GM19043 (cell line): ENCODE measurements at regions not wholly inside any gene's neighbourhood (a gene's known extent, or its start where the extent isn't known, plus 50 kb on each side); places are given as distances from the start of the nearest gene placed in this dataset.
"Not testable (repeated sequence)": the region's sequence is repeated elsewhere in the genome, so short reads cannot be mapped to it uniquely, and the experiment has no call there.

ENCODE experiments used
- ATAC-seq: cut with Tn5 transposase; IDR thresholded peaks from one replicate; pipeline ENCODE4 v1.9.1; 2021; ENCODE audit warnings: low read depth; ENCODE audit not compliant: unreplicated experiment

- ATAC-seq: no peak
Measured at GRCh38 chr20:48219306-48219705, 434.0 kb upstream of the SULF2 start.

DNA sequence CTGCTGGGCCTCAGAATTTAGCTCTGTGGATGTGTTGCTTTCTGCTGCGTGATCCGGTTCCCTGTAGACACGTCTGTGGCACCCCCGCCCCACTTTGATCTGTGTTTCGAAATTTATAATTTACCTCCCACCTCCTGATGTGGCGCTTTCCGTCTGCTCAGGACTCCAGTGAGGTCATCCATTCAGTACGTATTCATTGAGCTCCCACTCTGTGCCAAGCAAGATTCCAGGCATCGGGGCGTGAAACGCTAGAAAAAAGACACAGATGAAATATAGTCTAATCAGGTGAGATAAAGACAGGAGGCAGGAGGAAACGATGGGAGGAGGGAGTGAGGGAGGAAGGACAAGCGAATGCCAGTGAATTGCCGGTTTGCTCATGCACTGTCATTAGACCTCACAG is 431.9 kb upstream of the SULF2 start:
- no peak for ATAC-seq

DNA sequence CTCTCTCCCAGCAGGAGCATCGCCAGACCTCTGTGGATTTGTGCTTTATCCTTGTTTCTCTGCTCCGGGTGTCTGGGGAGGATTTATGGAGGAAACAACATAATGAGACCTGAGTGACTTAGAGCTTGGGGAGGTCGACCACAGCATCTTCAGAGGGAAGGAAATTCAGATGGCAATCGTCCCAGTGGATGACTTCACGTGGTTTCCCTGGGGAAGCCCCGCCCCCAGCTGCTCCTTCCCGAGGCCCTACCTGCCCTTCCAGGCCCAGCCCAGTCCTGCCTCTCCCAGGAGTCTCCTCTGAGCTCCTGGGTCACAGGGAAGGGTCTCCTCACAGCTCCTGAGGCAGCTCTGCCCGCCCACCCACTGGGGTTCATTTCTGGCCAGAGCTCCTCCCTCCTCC is 430.3 kb upstream of the SULF2 start:
- ATAC-seq: no peak

DNA sequence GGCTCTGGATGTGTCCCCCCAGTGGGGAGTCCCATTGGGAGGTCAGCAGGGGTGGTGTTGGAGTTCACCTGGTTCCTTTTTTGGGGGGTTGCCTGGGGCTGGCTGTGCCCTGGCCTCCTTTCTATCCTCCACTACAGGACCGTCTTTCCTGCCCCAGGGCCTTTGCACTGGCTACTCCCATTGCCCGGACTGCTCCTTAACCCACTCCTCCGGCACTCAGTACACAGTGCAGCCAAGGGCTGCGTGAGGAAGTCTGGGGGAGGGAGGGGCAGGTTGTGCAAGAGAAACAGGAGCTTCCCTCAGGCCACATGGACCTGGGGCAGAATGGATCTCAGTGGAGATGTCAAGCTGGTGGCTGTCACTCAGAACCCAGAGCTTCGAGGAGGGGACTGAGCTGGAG is 429.3 kb upstream of the SULF2 start:
- no peak for ATAC-seq

DNA sequence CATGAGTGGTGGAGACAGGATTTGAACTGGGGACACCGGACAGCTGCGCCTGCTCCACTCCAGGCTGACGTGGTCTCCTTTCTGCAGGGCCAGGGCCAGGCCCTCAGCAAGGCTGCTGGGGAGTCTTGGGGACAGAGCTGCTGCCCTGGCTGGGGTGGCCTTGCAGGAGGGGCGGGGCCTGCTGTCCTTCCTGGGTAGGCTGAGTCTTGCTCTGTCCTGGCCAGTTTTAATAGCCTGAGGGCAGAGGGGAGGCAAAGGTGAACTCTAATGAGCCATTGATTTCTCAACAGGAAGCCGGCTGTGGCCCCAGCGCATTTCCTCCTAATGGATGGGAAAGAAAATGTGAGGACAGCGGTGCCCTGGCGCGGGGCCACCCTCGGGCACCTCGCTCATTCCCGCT is 428.4 kb upstream of the SULF2 start:
- not testable (repeated sequence) for ATAC-seq

DNA sequence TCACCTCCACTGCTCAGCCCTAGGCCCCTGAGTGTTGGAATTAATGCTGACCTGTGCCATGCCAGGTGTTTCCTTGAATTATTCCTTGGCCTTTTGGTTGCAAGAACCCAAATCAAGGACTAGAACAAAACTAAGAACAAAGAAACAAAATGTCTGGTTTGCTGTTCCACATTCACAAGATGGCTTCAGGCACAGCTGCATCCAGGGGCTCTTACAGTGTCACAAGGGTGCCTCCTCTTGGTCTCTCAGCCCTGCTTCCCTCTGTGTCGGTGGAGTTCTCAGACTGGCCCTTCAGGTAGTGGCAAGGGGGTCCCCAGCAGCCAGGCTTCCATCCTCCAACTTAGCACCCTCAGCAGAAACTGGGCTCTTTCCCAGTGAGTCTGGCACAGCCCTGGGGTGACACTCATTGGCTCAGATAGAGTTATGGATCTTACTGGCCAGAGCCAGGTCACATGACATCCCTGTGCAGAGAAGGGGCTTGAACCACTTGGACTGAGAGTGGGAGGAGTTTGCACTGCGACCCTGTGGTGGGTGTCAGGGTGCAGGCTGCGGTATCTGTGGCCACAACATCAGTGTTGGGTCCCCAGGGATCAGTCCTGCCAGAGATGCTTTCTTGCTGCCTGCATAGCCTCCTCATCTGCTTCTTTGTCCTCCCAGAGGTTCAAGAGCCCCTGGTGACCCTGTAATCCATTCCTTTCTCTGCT is 427.7 kb upstream of the SULF2 start:
- ATAC-seq: no peak

DNA sequence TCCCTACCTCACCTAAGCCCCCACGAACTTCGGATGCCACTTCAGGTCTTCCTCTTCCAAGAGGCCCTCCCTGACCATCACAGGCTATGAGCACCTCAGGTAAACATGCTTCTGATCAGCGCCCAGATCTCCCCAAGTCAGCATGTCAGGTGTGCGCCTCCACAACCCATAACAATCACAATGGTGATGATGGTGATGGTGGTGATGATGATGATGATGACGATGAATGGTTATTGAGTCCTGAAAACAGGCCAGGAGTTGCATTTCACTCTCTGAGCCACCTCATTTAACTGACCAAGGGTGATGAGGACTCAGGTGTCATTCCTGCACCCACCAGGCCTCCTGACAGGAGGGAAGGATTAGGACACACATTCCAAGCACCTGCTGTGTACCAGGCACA is 426.6 kb upstream of the SULF2 start:
- ATAC-seq: no peak

- ATAC-seq: no peak
Measured at GRCh38 chr20:48211238-48211637, 426.0 kb upstream of the SULF2 start.

DNA sequence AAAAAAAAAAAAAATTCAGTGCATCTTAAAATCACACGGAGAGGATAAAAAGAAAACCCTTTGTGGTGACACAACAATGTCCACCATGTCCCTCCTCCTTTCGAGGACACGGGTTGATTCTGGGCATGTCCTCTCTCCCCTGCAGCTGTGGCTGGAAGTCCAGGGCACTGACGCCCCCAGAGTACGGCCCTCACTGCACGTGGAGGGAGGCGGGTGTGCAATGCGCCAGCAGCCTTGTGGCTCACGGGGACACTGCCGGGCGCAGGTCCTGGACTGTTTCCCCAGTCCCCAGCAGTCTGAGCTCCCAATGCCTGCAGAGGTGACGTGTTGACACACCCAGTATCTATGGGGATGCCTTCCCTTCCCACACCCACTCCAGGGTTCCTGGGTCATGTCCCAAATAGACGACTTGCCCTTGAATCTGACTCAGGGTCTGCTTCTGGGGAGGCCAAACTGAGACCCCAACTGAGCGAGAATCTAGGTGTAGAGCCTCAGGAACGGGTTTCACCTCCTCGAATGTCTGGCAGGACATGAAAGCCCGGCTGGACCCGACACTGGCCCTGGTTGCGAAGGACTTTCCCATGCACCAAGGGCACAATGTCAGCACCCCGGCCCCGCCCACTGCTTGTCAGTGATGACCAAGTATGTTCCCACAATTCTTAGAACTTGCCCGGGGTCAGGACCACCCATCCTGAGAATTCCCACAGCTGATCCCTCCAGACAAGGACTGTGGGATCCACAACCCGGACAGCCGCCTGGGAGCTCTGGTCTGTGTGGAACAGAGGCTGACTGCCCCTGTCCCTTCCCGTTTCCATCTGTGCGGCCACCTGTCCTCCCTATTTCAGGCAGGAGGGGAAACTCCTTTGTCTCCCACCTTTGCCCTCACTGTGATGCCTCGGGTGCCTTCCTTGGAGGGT is 425.1 kb upstream of the SULF2 start:
- ATAC-seq: no peak

- ATAC-seq: no peak
Measured at GRCh38 chr20:48209102-48209501, 423.8 kb upstream of the SULF2 start.

DNA sequence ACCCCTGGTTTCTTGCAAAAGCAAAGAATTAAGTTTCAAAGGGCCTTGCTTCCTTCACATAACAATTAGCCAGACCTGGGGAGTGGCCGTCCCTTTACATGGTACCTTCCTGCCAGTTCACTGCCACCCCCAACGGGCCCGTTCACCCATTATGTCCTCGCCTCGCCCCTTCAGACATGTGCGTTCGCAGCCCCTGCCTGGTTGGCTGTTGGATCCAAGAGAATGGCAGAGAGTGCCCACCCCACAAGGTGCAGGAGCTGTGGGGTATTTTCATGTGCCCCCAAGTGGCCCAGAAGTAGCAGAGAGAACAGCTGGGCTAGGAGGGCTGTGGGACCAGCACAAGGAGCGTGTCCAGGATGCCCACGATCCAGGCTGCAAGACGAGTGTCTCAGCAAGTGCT is 422.9 kb upstream of the SULF2 start:
- ATAC-seq: no peak

DNA sequence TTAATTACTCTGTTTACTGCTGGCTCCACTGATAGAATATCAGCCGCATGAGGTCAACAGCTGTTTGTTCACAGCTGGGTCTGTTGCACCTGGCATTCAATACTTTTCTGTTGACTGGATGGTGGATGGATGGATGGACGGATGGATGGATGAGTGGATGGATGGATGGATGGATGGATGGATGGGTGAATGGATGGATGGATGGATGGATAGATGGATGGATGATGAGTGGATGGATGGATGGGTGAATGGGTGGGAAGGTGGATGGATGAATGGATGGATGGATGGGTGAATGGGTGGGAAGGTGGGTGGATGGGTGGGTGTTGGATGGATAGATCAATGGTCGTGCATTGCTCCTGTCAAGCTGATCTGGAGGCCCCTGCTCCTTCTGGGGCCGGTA is 422.2 kb upstream of the SULF2 start:
- no peak for ATAC-seq

GRCh38 chr20:48205786-48206185 is 420.5 kb upstream of the SULF2 start:
- ATAC-seq: no peak

GRCh38 chr20:48205281-48205782 is 420.1 kb upstream of the SULF2 start:
- ATAC-seq: no peak

DNA sequence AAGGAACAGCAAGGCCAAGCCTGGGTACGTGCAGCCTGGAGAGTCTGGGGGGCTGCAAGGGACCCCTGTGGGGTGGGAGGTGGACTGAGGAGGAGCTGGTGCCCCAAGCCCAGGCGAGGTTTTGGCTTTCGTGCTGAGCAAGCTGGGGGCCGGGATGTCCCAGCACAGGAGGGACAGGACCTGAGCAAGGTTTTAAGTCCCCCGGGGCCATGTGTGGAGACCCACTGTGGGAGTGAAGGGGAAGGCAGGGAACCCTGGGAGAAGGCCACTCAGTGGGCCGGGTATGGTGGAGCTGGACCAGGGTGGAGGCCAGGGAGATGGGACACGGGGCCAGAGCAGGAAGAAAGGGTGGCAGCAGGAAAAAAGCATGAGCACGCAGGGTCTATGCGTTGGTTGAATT is 419.2 kb upstream of the SULF2 start:
- ATAC-seq: no peak

GRCh38 chr20:48203252-48203651 is 418.0 kb upstream of the SULF2 start:
- ATAC-seq: no peak

DNA sequence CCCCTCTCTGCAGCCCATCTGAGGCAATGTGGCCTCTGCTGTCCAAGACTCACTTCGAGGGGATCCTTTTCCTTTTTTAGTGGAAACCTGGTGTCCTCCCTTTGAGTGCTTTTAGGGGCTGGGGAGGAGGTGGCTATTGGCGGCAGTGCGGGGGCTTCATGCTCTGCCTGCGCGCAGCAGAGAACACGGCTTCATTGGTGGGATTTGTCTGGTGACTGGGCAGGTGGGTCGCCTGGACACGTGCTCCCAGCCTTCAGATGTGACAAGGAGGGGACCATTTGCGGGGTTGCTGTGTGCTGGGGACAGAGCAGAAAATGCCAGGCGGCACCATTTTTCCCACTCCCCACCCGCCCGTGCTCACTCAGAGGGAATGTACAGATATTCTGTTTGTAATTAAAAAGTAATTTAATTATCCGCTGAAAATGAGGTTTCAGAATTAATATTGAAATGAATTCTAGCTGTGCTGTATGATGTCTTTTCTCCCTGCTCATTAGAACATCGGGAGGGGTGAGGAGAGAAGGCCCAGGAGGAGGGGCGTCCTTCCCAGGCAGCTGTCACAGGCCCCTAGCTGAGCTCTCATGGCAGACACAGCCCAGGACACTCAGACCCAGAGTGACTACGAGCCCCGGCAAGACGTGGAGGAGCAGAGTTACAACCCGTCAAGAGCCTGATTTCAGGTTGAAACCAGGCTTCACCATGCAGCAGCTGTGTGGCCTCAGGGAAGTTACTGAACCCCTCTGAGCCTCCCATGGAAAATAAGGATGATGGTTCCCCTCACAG is 417.2 kb upstream of the SULF2 start:
- no peak for ATAC-seq

GRCh38 chr20:48201885-48202284 is 416.6 kb upstream of the SULF2 start:
- no peak for ATAC-seq

DNA sequence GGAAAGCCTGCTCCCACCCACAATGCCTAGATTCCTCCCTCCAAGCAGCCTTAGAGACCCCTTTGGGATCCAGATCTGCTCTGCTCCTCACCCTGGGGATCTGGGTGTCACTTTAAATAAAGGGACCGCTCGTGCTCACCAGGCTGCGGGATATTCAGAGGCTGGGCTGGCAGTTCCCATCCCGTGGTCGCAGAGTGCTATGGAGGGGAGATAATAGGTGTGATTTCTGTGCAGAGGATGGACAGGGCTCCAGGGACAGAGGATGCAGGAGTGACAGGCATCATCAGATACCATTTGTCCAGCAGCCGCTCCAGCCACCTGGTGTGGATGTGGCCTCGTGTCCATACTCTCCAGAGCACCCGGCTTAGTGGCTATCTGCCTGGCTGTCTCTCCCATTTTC is 415.9 kb upstream of the SULF2 start:
- ATAC-seq: no peak

GRCh38 chr20:48198929-48199451 is 413.7 kb upstream of the SULF2 start:
- ATAC-seq: no peak

GRCh38 chr20:48197066-48197465 is 411.8 kb upstream of the SULF2 start:
- no peak for ATAC-seq
